Panc1 (cell line): ENCODE measurements at regions not wholly inside any gene's neighbourhood (a gene's known extent, or its start where the extent isn't known, plus 50 kb on each side); places are given as distances from the start of the nearest gene placed in this dataset.

Experiments used
- CTCF ChIP-seq: fragments of 450-650 bp; IDR thresholded peaks from 2 replicates; pipeline ENCODE4 v1.5.1; 2017; ENCODE audit warnings: mild to moderate bottlenecking
- POLR2AphosphoS5 ChIP-seq: IDR thresholded peaks from 2 replicates; pipeline ENCODE4 v1.6.1; 2012; ENCODE audit warnings: mild to moderate bottlenecking, low read depth, low read length, moderate library complexity
- REST ChIP-seq, 2 experiments: IDR thresholded peaks; 2 replicates each; pipeline ENCODE4 v1.6.1; 2011 to 2012; ENCODE audit warnings: low read depth in 2 of 2, control low read depth in 1 of 2, low read length in 1 of 2, mild to moderate bottlenecking in 1 of 2, moderate library complexity in 1 of 2; ENCODE audit not compliant: insufficient read depth in 1 of 2
- TCF7L2 ChIP-seq: IDR thresholded peaks from 2 replicates; pipeline ENCODE4 v1.6.1; 2011; ENCODE audit warnings: mild to moderate bottlenecking, low read depth, low read length, inconsistent platforms

- no peak for TF ChIP-seq POLR2AphosphoS5
- TF ChIP-seq CTCF, result no peak
- no peak for TF ChIP-seq TCF7L2
- TF ChIP-seq REST (IDR thresholded peaks at IDR 0.05; ENCODE audit: insufficient read depth in 1 of 2, low read depth in 2 of 2, low read length in 1 of 2), result no peak
Measured at GRCh38 chr7:24500599-24500998, 72.7 kb upstream of the PALS2 start.
